Naive B cell (primary cell): ENCODE measurements at regions not wholly inside any gene's neighbourhood (a gene's known extent, or its start where the extent isn't known, plus 50 kb on each side); places are given as distances from the start of the nearest gene placed in this dataset.

Source experiments
- ATAC-seq, 2 donors: fragments of 150-1000 bp; cut with Tn5 transposase; 2 replicates each; pipeline ENCODE4 v1.10.0; 2021; ENCODE audit warnings: low read depth in 2 of 2, mild to moderate bottlenecking in 2 of 2, moderate library complexity in 2 of 2
- DNase-seq: peaks from one replicate; pipeline ENCODE4 v3.0.0; 2022
- H3K27ac Mint-ChIP-seq, 6 donors: one replicate each; pipeline ENCODE4 v1.8.0; 2020 to 2022; ENCODE audit warnings: mild to moderate bottlenecking in 6 of 6, mixed read lengths in 6 of 6, moderate library complexity in 5 of 6, inconsistent platforms in 2 of 6
- H3K27me3 Mint-ChIP-seq, 3 donors: one replicate each; pipeline ENCODE4 v1.8.0; 2021 to 2022; ENCODE audit warnings: mixed read lengths in 3 of 3, mild to moderate bottlenecking in 1 of 3
- H3K36me3 Mint-ChIP-seq, 2 donors: one replicate each; pipeline ENCODE4 v1.8.0; 2020 to 2022; ENCODE audit warnings: mixed read lengths in 2 of 2, inconsistent platforms in 1 of 2, mild to moderate bottlenecking in 1 of 2
- H3K4me1 Mint-ChIP-seq, 3 donors: one replicate each; pipeline ENCODE4 v1.8.0; 2020 to 2022; ENCODE audit warnings: mixed read lengths in 3 of 3, inconsistent platforms in 1 of 3, mild to moderate bottlenecking in 1 of 3, moderate library complexity in 1 of 3
- H3K4me3 Mint-ChIP-seq, 8 donors: one replicate each; pipeline ENCODE4 v1.8.0; 2020 to 2022; ENCODE audit warnings: mild to moderate bottlenecking in 8 of 8, mixed read lengths in 8 of 8, moderate library complexity in 8 of 8, inconsistent platforms in 2 of 8
- H3K9me3 Mint-ChIP-seq, 7 donors: one replicate each; pipeline ENCODE4 v1.8.0; 2020 to 2022; ENCODE audit warnings: mixed read lengths in 7 of 7, mild to moderate bottlenecking in 5 of 7, inconsistent platforms in 2 of 7, moderate library complexity in 1 of 7

GRCh38 chr17:72273289-72274056, 152.7 kb downstream of the SOX9 start:
- H3K27ac Mint-ChIP-seq, result no peak overlapping the region
- DNase-seq (no peak), ATAC-seq (no peak)
- no peaks in the 10 kb centered on the region for H3K36me3 Mint-ChIP-seq
- H3K4me3 Mint-ChIP-seq, result no peak overlapping the region
- H3K4me1 Mint-ChIP-seq, result no peaks in the 10 kb centered on the region
- H3K9me3 Mint-ChIP-seq, result peaks cover 0 to 9% (median 3%) of the 10 kb centered on the region in 7 donors
- H3K27me3 Mint-ChIP-seq, result peaks cover 0 to 8% (median 0%) of the 10 kb centered on the region in 3 donors

DNA sequence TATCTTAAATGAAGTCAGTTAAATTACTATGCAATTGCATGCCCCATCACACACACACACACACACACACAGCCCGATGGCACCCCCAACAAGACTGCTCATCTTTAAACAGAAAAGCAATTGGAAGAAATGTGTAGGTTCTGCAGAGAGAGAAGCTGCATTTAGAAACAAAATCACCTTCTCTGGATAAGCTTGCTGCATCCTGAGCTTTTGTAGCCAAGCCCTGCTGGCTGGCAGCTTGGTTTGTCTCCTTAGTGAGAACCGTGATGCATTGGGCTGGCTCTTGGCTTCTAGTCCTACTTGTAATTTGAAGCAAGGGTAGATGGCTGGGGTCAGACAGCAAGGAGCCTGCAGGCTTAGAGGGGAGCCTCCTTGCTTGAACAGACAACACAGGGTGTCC, 153.8 kb downstream of the SOX9 start:
- H3K27ac Mint-ChIP-seq, result no peak overlapping the region
- ATAC-seq, result no peak
- no peaks in the 10 kb centered on the region for H3K4me1 Mint-ChIP-seq
- no peaks in the 10 kb centered on the region for H3K27me3 Mint-ChIP-seq
- no peaks in the 10 kb centered on the region for H3K36me3 Mint-ChIP-seq
- no peak overlapping the region for H3K4me3 Mint-ChIP-seq
- no peak for DNase-seq
- peaks cover 0 to 9% (median 3%) of the 10 kb centered on the region in 7 donors for H3K9me3 Mint-ChIP-seq

DNA sequence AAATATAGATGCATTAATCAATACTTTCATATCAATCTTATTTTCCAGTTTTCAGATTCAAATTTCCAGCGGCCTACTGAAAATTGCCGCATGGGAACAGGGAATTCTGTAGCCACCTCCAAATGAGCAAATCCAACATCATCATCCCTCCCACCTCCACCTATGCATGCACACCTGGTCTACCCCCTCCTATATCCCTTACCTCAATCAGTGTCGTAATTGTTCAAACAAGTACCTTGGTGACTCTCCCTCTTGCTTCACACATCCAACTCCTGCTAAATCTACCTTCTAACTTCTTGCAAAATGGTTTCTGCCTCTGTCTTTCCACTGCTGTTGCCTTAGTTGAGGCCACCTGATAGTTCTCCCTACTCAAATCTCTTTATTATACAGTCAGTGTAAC, 160.1 kb downstream of the SOX9 start:
- ATAC-seq (no peak), DNase-seq (no peak)
- Mint-ChIP-seq H3K27ac (no peak overlapping the region), H3K36me3 (no peaks in the 10 kb centered on the region), H3K4me1 (no peaks in the 10 kb centered on the region), H3K9me3 (peaks cover 0 to 15% (median 2%) of the 10 kb centered on the region in 7 donors), H3K27me3 (peaks cover 0 to 4% (median 0%) of the 10 kb centered on the region in 3 donors), H3K4me3 (no peak overlapping the region)

DNA sequence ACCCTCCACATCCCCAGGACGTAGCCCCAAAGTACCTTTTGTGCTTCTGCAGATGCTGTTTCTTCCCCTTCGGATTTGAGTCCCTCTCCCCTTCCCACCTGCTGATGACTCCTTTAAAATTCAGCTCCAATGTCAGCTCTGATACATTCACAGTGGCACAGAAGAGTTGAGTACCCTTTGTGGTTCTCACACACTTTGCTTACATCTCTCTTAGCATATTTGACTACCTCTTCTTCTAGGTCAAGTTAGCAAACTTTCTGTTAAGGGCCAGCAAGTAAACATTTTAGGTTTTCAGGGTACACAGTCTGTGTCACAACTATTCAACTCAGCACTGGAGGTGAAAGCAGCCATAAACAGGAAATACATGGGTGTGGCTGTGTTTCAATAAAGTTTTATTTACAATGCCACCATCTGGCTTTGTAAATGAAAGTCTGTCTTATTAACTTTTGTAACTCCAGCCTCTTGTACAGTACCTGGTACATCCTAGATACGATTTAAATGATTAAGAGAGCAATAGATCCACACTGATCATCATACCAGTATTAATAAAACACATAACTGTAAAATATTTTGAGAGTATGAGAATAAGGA, 161.7 kb downstream of the SOX9 start:
- no peak overlapping the region for H3K27ac Mint-ChIP-seq
- no peak overlapping the region for H3K4me3 Mint-ChIP-seq
- peaks cover 0 to 11% (median 0%) of the 10 kb centered on the region in 7 donors for H3K9me3 Mint-ChIP-seq
- ATAC-seq (no peak), DNase-seq (no peak)
- peaks cover 0 to 4% (median 0%) of the 10 kb centered on the region in 3 donors for H3K27me3 Mint-ChIP-seq
- H3K4me1 Mint-ChIP-seq, result no peaks in the 10 kb centered on the region
- H3K36me3 Mint-ChIP-seq, result no peaks in the 10 kb centered on the region

DNA sequence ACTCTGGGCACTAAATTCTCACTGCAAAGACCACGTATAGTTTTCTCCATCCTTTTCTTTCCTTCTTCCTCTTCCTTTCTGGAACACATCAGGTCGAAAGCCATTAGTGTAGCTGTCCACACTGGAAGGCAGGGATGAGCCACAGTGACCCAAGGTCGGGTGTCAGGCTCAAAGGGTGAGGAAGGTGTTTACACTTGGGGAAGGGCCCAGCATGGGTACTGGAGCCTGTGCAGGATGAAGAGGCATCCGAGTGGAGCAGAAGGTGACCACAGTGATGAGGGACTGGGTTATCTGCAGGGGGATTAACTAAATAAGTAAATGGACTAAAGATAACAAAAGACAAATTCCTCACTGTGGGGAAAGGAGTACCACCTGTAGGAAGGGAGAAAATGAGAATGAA, 164.0 kb downstream of the SOX9 start:
- no peak overlapping the region for H3K4me3 Mint-ChIP-seq
- ATAC-seq (no peak), DNase-seq (no peak)
- H3K27ac Mint-ChIP-seq, result peak overlapping the region in 1 of 6 donors; percentile 14
- peaks cover 0 to 11% (median 0%) of the 10 kb centered on the region in 7 donors for H3K9me3 Mint-ChIP-seq
- H3K27me3 Mint-ChIP-seq, result peaks cover 0 to 4% (median 0%) of the 10 kb centered on the region in 3 donors
- H3K36me3 Mint-ChIP-seq, result no peaks in the 10 kb centered on the region
- H3K4me1 Mint-ChIP-seq, result no peaks in the 10 kb centered on the region

DNA sequence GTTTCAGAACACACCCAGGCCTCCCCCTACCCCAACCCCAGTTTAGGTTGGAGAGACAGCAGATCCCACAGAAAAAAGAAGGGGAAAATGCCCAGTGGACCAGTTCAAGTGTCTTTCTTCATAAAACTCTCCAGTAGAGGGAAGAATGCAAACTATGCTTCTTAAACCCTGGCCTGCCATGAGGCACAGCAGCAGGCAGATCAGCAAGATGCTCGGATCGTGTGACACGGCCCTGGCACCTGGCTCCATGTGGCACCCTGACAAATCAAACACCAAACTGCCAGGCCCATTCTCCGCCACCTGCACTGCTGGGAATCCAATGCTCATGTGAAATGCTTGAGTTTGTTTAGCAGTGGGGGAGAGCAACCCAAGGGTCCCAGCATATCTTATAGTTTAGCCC, 166.8 kb downstream of the SOX9 start:
- H3K4me3 Mint-ChIP-seq, result no peak overlapping the region
- ATAC-seq, result no peak
- no peak for DNase-seq
- H3K27me3 Mint-ChIP-seq, result no peaks in the 10 kb centered on the region
- no peak overlapping the region for H3K27ac Mint-ChIP-seq
- H3K9me3 Mint-ChIP-seq, result peaks cover 0 to 1% (median 0%) of the 10 kb centered on the region in 7 donors
- H3K36me3 Mint-ChIP-seq, result no peaks in the 10 kb centered on the region
- no peaks in the 10 kb centered on the region for H3K4me1 Mint-ChIP-seq

DNA sequence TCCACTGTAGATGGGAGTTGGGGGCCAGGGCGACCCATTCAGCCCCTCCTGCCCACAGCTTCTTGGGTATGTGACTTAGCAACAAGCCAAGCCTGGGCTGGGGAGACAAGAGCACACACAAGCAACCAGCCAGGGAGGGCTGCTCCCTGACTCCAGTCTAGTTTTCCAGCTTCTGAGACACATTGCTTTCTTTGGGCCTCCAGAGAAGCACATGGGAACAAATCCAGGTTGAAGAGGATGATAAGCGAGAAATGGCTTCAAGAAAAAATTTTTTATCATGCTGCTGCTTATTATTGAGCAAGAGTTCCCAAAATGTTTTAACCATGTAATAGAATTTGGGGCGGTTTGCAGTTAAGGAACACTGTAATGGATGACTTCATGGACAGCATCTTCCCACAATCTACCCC, 173.7 kb downstream of the SOX9 start:
- H3K4me3 Mint-ChIP-seq, result no peak overlapping the region
- DNase-seq (no peak), ATAC-seq (no peak)
- peaks cover 0 to 10% (median 0%) of the 10 kb centered on the region in 7 donors for H3K9me3 Mint-ChIP-seq
- peaks cover 0 to 3% (median 0%) of the 10 kb centered on the region in 3 donors for H3K27me3 Mint-ChIP-seq
- no peaks in the 10 kb centered on the region for H3K36me3 Mint-ChIP-seq
- H3K27ac Mint-ChIP-seq, result no peak overlapping the region
- no peaks in the 10 kb centered on the region for H3K4me1 Mint-ChIP-seq

DNA sequence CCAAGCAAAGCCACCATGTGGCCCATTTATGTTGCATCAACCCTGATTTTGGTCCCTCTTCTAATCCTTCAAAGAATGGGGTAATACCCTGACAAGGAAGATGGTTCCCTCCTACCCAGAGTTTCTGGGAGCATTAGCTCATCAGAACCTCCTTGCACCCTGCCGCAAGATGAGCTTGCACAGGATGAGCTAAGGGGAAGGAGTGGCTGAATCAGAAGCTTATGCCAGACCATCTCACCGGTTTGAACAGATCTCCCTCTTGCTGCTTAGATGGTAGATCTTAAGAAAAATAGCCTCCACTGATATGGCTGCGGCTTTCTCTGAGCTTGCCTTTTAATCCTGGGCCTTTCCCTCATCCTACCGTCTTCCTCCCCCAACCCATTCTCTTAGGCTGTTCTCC, 175.1 kb downstream of the SOX9 start:
- ATAC-seq, result no peak
- peaks cover 0 to 10% (median 0%) of the 10 kb centered on the region in 7 donors for H3K9me3 Mint-ChIP-seq
- H3K27me3 Mint-ChIP-seq, result peaks cover 0 to 3% (median 0%) of the 10 kb centered on the region in 3 donors
- no peak for DNase-seq
- no peaks in the 10 kb centered on the region for H3K36me3 Mint-ChIP-seq
- H3K4me1 Mint-ChIP-seq, result no peaks in the 10 kb centered on the region
- H3K4me3 Mint-ChIP-seq, result no peak overlapping the region
- H3K27ac Mint-ChIP-seq, result no peak overlapping the region

- Mint-ChIP-seq H3K27me3 (peaks cover 0 to 3% (median 0%) of the 10 kb centered on the region in 3 donors), H3K27ac (no peak overlapping the region), H3K36me3 (no peaks in the 10 kb centered on the region), H3K9me3 (peaks cover 0 to 10% (median 0%) of the 10 kb centered on the region in 7 donors), H3K4me1 (no peaks in the 10 kb centered on the region), H3K4me3 (no peak overlapping the region)
- ATAC-seq (no peak), DNase-seq (no peak)
Measured at GRCh38 chr17:72296456-72296855, 175.6 kb downstream of the SOX9 start.

GRCh38 chr17:72297326-72298115, 176.7 kb downstream of the SOX9 start:
- peaks cover 0 to 10% (median 0%) of the 10 kb centered on the region in 7 donors for H3K9me3 Mint-ChIP-seq
- H3K4me1 Mint-ChIP-seq, result no peaks in the 10 kb centered on the region
- no peak for ATAC-seq
- H3K27ac Mint-ChIP-seq, result no peak overlapping the region
- H3K27me3 Mint-ChIP-seq, result peaks cover 0 to 3% (median 0%) of the 10 kb centered on the region in 3 donors
- DNase-seq, result no peak
- H3K4me3 Mint-ChIP-seq, result no peak overlapping the region
- no peaks in the 10 kb centered on the region for H3K36me3 Mint-ChIP-seq

- no peaks in the 10 kb centered on the region for H3K4me1 Mint-ChIP-seq
- no peaks in the 10 kb centered on the region for H3K36me3 Mint-ChIP-seq
- no peak overlapping the region for H3K27ac Mint-ChIP-seq
- peaks cover 0 to 3% (median 0%) of the 10 kb centered on the region in 3 donors for H3K27me3 Mint-ChIP-seq
- peaks cover 0 to 10% (median 0%) of the 10 kb centered on the region in 7 donors for H3K9me3 Mint-ChIP-seq
- no peak for ATAC-seq
- no peak overlapping the region for H3K4me3 Mint-ChIP-seq
- DNase-seq, result no peak
Measured at GRCh38 chr17:72299100-72299499, 178.3 kb downstream of the SOX9 start.

GRCh38 chr17:72299592-72299991, 178.8 kb downstream of the SOX9 start:
- no peak for DNase-seq
- Mint-ChIP-seq H3K4me3 (no peak overlapping the region), H3K4me1 (no peaks in the 10 kb centered on the region), H3K27me3 (peaks cover 0 to 3% (median 0%) of the 10 kb centered on the region in 3 donors), H3K27ac (no peak overlapping the region), H3K36me3 (no peaks in the 10 kb centered on the region), H3K9me3 (peaks cover 0 to 10% (median 0%) of the 10 kb centered on the region in 7 donors)
- no peak for ATAC-seq

GRCh38 chr17:72301887-72302286, 181.1 kb downstream of the SOX9 start:
- Mint-ChIP-seq H3K36me3 (no peaks in the 10 kb centered on the region), H3K4me1 (no peaks in the 10 kb centered on the region), H3K27me3 (no peaks in the 10 kb centered on the region), H3K27ac (no peak overlapping the region), H3K4me3 (no peak overlapping the region), H3K9me3 (peaks cover 0 to 2% (median 0%) of the 10 kb centered on the region in 7 donors)
- no peak for DNase-seq
- no peak for ATAC-seq
